ENCODE measurements at regions not wholly inside any gene's neighbourhood (a gene's known extent, or its start where the extent isn't known, plus 50 kb on each side); places are given as distances from the start of the nearest gene placed in this dataset.

DNA sequence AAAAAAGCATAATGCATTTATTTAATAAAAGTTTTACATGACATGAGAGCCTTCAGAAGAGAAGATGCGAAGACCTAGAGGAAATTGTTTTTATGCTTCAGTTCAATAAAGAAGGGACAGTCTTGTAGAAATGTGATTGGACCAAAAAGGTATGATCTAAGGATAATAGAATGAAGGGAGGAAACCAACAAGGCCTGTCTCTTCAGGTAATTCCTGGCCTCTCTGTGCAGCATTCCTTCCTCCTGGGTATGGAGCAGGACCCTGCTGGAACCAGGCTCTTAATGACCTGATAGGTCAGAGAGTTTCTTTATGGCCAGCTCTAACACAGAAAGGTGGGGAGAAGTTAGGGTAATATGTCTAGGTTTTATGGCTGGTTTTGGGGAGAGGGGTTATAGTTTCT lies 162.8 kb upstream of the HEY2 start:
- TF ChIP-seq, protein P1, sequence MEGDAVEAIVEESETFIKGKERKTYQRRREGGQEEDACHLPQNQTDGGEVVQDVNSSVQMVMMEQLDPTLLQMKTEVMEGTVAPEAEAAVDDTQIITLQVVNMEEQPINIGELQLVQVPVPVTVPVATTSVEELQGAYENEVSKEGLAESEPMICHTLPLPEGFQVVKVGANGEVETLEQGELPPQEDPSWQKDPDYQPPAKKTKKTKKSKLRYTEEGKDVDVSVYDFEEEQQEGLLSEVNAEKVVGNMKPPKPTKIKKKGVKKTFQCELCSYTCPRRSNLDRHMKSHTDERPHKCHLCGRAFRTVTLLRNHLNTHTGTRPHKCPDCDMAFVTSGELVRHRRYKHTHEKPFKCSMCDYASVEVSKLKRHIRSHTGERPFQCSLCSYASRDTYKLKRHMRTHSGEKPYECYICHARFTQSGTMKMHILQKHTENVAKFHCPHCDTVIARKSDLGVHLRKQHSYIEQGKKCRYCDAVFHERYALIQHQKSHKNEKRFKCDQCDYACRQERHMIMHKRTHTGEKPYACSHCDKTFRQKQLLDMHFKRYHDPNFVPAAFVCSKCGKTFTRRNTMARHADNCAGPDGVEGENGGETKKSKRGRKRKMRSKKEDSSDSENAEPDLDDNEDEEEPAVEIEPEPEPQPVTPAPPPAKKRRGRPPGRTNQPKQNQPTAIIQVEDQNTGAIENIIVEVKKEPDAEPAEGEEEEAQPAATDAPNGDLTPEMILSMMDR (IDR thresholded peaks at IDR 0.05): no peak
- no peak for TF ChIP-seq POLR2A (IDR thresholded peaks at IDR 0.05)
